Stimulated activated naive CD8-positive, alpha-beta T cell treated with anti-CD3 and anti-CD28 coated beads, Interleukin-15, amount 100 ng/mL, for 72 hours (primary cell): ENCODE measurements at regions not wholly inside any gene's neighbourhood (a gene's known extent, or its start where the extent isn't known, plus 50 kb on each side); places are given as distances from the start of the nearest gene placed in this dataset.

Experiments
- ATAC-seq: fragments of 150-1000 bp; cut with Tn5 transposase; 2 replicates; pipeline ENCODE4 v1.10.0; 2021; ENCODE audit warnings: mild to moderate bottlenecking, moderate library complexity
- DNase-seq, 2 donors: peaks; one replicate each; pipeline ENCODE4 v3.0.0; 2021 to 2022
- H3K27ac Mint-ChIP-seq, 2 donors: one replicate each; pipeline ENCODE4 v1.8.0; 2022; ENCODE audit warnings: mild to moderate bottlenecking in 2 of 2, mixed read lengths in 2 of 2, moderate library complexity in 2 of 2
- H3K27me3 Mint-ChIP-seq: one replicate; pipeline ENCODE4 v1.8.0; 2022; ENCODE audit warnings: mixed read lengths
- H3K4me1 Mint-ChIP-seq: one replicate; pipeline ENCODE4 v1.8.0; 2022; ENCODE audit warnings: mild to moderate bottlenecking, mixed read lengths
- H3K4me3 Mint-ChIP-seq, 2 donors: one replicate each; pipeline ENCODE4 v1.8.0; 2022; ENCODE audit warnings: mild to moderate bottlenecking in 2 of 2, mixed read lengths in 2 of 2, moderate library complexity in 1 of 2
- H3K9me3 Mint-ChIP-seq, 2 donors: one replicate each; pipeline ENCODE4 v1.8.0; 2022; ENCODE audit warnings: mixed read lengths in 2 of 2

GRCh38 chr3:118380576-118380975, 654.1 kb downstream of the IGSF11 start:
- H3K27me3 Mint-ChIP-seq: no peaks in the 10 kb centered on the region
- no peak overlapping the region for H3K27ac Mint-ChIP-seq
- H3K4me3 Mint-ChIP-seq: no peak overlapping the region

GRCh38 chr3:118396491-118396890, 638.2 kb downstream of the IGSF11 start:
- Mint-ChIP-seq H3K4me1 (no peaks in the 10 kb centered on the region), H3K9me3 (no peaks in the 10 kb centered on the region), H3K4me3 (no peak overlapping the region), H3K27ac (no peak overlapping the region), H3K27me3 (no peaks in the 10 kb centered on the region)
- ATAC-seq: no peak
- DNase-seq: no peak

More at GRCh38 chr3:118380576-118380975, 654.1 kb downstream of the IGSF11 start:
- DNase-seq (no peak), ATAC-seq (no peak)
- Mint-ChIP-seq H3K4me1 (no peaks in the 10 kb centered on the region), H3K9me3 (peaks cover 0 to 6% of the 10 kb centered on the region in 2 donors)

GRCh38 chr3:118400086-118400485, 634.6 kb downstream of the IGSF11 start:
- no peak overlapping the region for H3K27ac Mint-ChIP-seq
- ATAC-seq: no peak
- H3K27me3 Mint-ChIP-seq: no peaks in the 10 kb centered on the region
- no peak overlapping the region for H3K4me3 Mint-ChIP-seq
- no peaks in the 10 kb centered on the region for H3K4me1 Mint-ChIP-seq
- no peak for DNase-seq
- H3K9me3 Mint-ChIP-seq: no peaks in the 10 kb centered on the region

- Mint-ChIP-seq H3K27me3 (no peaks in the 10 kb centered on the region), H3K9me3 (no peaks in the 10 kb centered on the region), H3K4me1 (no peaks in the 10 kb centered on the region), H3K4me3 (no peak overlapping the region), H3K27ac (no peak overlapping the region)
- ATAC-seq: no peak
- DNase-seq: no peak
Measured at GRCh38 chr3:118400886-118401285, 633.8 kb downstream of the IGSF11 start.

- Mint-ChIP-seq H3K4me1 (no peaks in the 10 kb centered on the region), H3K9me3 (no peaks in the 10 kb centered on the region), H3K4me3 (no peak overlapping the region), H3K27ac (no peak overlapping the region), H3K27me3 (no peaks in the 10 kb centered on the region)
- DNase-seq (no peak), ATAC-seq (no peak)
Measured at GRCh38 chr3:118401887-118402286, 632.8 kb downstream of the IGSF11 start.

- H3K9me3 Mint-ChIP-seq: peaks cover 0 to 3% of the 10 kb centered on the region in 2 donors
- no peak overlapping the region for H3K27ac Mint-ChIP-seq
- H3K4me1 Mint-ChIP-seq: no peaks in the 10 kb centered on the region
- ATAC-seq (no peak), DNase-seq (no peak)
- no peak overlapping the region for H3K4me3 Mint-ChIP-seq
- H3K27me3 Mint-ChIP-seq: no peaks in the 10 kb centered on the region
Measured at GRCh38 chr3:118402971-118403370, 631.7 kb downstream of the IGSF11 start.

GRCh38 chr3:118406562-118406961, 628.1 kb downstream of the IGSF11 start:
- no peak for DNase-seq
- Mint-ChIP-seq H3K27ac (no peak overlapping the region), H3K9me3 (peaks cover 0 to 4% of the 10 kb centered on the region in 2 donors), H3K27me3 (no peaks in the 10 kb centered on the region), H3K4me1 (no peaks in the 10 kb centered on the region), H3K4me3 (no peak overlapping the region)
- no peak for ATAC-seq

- Mint-ChIP-seq H3K9me3 (peaks cover 0 to 11% of the 10 kb centered on the region in 2 donors), H3K27ac (no peak overlapping the region), H3K27me3 (no peaks in the 10 kb centered on the region), H3K4me1 (no peaks in the 10 kb centered on the region), H3K4me3 (no peak overlapping the region)
- ATAC-seq: no peak
- DNase-seq: no peak
Measured at GRCh38 chr3:118408431-118408830, 626.2 kb downstream of the IGSF11 start.

- H3K4me1 Mint-ChIP-seq: no peaks in the 10 kb centered on the region
- H3K4me3 Mint-ChIP-seq: no peak overlapping the region
- DNase-seq (no peak), ATAC-seq (no peak)
- H3K27me3 Mint-ChIP-seq: no peaks in the 10 kb centered on the region
- no peak overlapping the region for H3K27ac Mint-ChIP-seq
- H3K9me3 Mint-ChIP-seq: peaks cover 7 to 19% of the 10 kb centered on the region in 2 donors
Measured at GRCh38 chr3:118412503-118412902, 622.1 kb downstream of the IGSF11 start.

- H3K9me3 Mint-ChIP-seq: peaks cover 16 to 18% of the 10 kb centered on the region in 2 donors
- no peak overlapping the region for H3K4me3 Mint-ChIP-seq
- no peak for ATAC-seq
Measured at GRCh38 chr3:118425272-118425837, 609.3 kb downstream of the IGSF11 start.

GRCh38 chr3:118433825-118434224, 600.8 kb downstream of the IGSF11 start:
- peaks cover 0 to 4% of the 10 kb centered on the region in 2 donors for H3K9me3 Mint-ChIP-seq
- no peaks in the 10 kb centered on the region for H3K27me3 Mint-ChIP-seq
- no peak overlapping the region for H3K27ac Mint-ChIP-seq
- ATAC-seq (no peak), DNase-seq (no peak)
- no peak overlapping the region for H3K4me3 Mint-ChIP-seq
- no peaks in the 10 kb centered on the region for H3K4me1 Mint-ChIP-seq

More at GRCh38 chr3:118425272-118425837, 609.3 kb downstream of the IGSF11 start:
- H3K27me3 Mint-ChIP-seq: no peaks in the 10 kb centered on the region
- DNase-seq: no peak
- H3K27ac Mint-ChIP-seq: no peak overlapping the region
- no peaks in the 10 kb centered on the region for H3K4me1 Mint-ChIP-seq

- DNase-seq (no peak), ATAC-seq (no peak)
- Mint-ChIP-seq H3K27ac (no peak overlapping the region), H3K4me3 (no peak overlapping the region), H3K4me1 (no peaks in the 10 kb centered on the region), H3K27me3 (no peaks in the 10 kb centered on the region), H3K9me3 (no peaks in the 10 kb centered on the region)
Measured at GRCh38 chr3:118435851-118436350, 598.7 kb downstream of the IGSF11 start.

- no peaks in the 10 kb centered on the region for H3K9me3 Mint-ChIP-seq
- no peak for DNase-seq
- H3K4me1 Mint-ChIP-seq: no peaks in the 10 kb centered on the region
- H3K27ac Mint-ChIP-seq: no peak overlapping the region
- no peaks in the 10 kb centered on the region for H3K27me3 Mint-ChIP-seq
- no peak overlapping the region for H3K4me3 Mint-ChIP-seq
- no peak for ATAC-seq
Measured at GRCh38 chr3:118436697-118437262, 597.9 kb downstream of the IGSF11 start.

GRCh38 chr3:118445036-118445435, 589.6 kb downstream of the IGSF11 start:
- Mint-ChIP-seq H3K27ac (no peak overlapping the region), H3K4me3 (no peak overlapping the region), H3K9me3 (peaks cover 0 to 9% of the 10 kb centered on the region in 2 donors), H3K27me3 (no peaks in the 10 kb centered on the region), H3K4me1 (no peaks in the 10 kb centered on the region)
- DNase-seq (no peak), ATAC-seq (no peak)

GRCh38 chr3:118447339-118447738, 587.3 kb downstream of the IGSF11 start:
- H3K27ac Mint-ChIP-seq: no peak overlapping the region
- peaks cover 11 to 29% of the 10 kb centered on the region in 2 donors for H3K9me3 Mint-ChIP-seq
- no peak overlapping the region for H3K4me3 Mint-ChIP-seq
- no peaks in the 10 kb centered on the region for H3K27me3 Mint-ChIP-seq
- no peak for DNase-seq
- ATAC-seq: no peak
- H3K4me1 Mint-ChIP-seq: no peaks in the 10 kb centered on the region

GRCh38 chr3:118466795-118467330, 567.8 kb downstream of the IGSF11 start:
- H3K4me1 Mint-ChIP-seq: no peaks in the 10 kb centered on the region
- no peak overlapping the region for H3K27ac Mint-ChIP-seq
- ATAC-seq (no peak), DNase-seq (no peak)
- peaks cover 6 to 13% of the 10 kb centered on the region in 2 donors for H3K9me3 Mint-ChIP-seq
- no peak overlapping the region for H3K4me3 Mint-ChIP-seq
- H3K27me3 Mint-ChIP-seq: no peaks in the 10 kb centered on the region
